ENCODE measurements at regions not wholly inside any gene's neighbourhood (a gene's known extent, or its start where the extent isn't known, plus 50 kb on each side); places are given as distances from the start of the nearest gene placed in this dataset.

- H3K4me3 ChIP-seq (ENCODE audit: low read depth in 2 of 2, low read length in 2 of 2): no peak overlapping the region
- in situ Hi-C loops (cut with HindIII; ENCODE audit: low pct_unique_long_range_greater_than_20kb, low sequenced_read_pairs): no loop called here
- no peak overlapping the region for H3K27ac ChIP-seq (ENCODE audit: low read length)
- DNase-seq (ENCODE audit: low read depth, low spot score) (no peak), ATAC-seq (no peak)
- H3K27me3 ChIP-seq (ENCODE audit: control insufficient read depth, insufficient read depth, low read length): no peaks in the 10 kb centered on the region
- intact Hi-C loops (cut with micrococcal nuclease; ENCODE audit: unreplicated experiment): no loop called here
- no peaks in the 10 kb centered on the region for H3K4me1 ChIP-seq (ENCODE audit: control insufficient read depth, insufficient read depth, low read length)
- H3K36me3 ChIP-seq (ENCODE audit: control insufficient read depth, insufficient read depth, low read length): no peaks in the 10 kb centered on the region
- H3K9me3 ChIP-seq (ENCODE audit: control insufficient read depth, insufficient read depth, low read depth, low read length): no peaks in the 10 kb centered on the region
- CTCF ChIA-PET: no interaction called here
- no TSS peak for BruUV-seq (replicated peaks)
- TF ChIP-seq REST (IDR thresholded peaks at IDR 0.05; ENCODE audit: insufficient read depth in 1 of 2, low read depth in 2 of 2, low read length in 1 of 2) (no peak), TCF7L2 (IDR thresholded peaks at IDR 0.05; ENCODE audit: low read depth, low read length) (no peak), POLR2AphosphoS5 (IDR thresholded peaks at IDR 0.05; ENCODE audit: low read depth, low read length) (no peak), CTCF (IDR thresholded peaks at IDR 0.05) (no peak), SIN3A (IDR thresholded peaks at IDR 0.05; ENCODE audit: borderline replicate concordance, insufficient read depth, low read depth, low read length) (no peak)
- POLR2A ChIA-PET: no interaction called here
Measured at GRCh38 chr6:80404889-80405288, 298.4 kb downstream of the BCKDHB start.

- H3K36me3 ChIP-seq (ENCODE audit: control insufficient read depth, insufficient read depth, low read length): no peaks in the 10 kb centered on the region
- H3K27me3 ChIP-seq (ENCODE audit: control insufficient read depth, insufficient read depth, low read length): no peaks in the 10 kb centered on the region
- CTCF ChIA-PET: no interaction called here
- no peak for DNase-seq (ENCODE audit: low read depth, low spot score)
- intact Hi-C loops (cut with micrococcal nuclease; ENCODE audit: unreplicated experiment) (no loop called here), in situ Hi-C loops (cut with HindIII; ENCODE audit: low pct_unique_long_range_greater_than_20kb, low sequenced_read_pairs) (no loop called here)
- no TSS peak for BruUV-seq (replicated peaks)
- no peak for TF ChIP-seq POLR2AphosphoS5 (IDR thresholded peaks at IDR 0.05; ENCODE audit: low read depth, low read length)
- no peak for TF ChIP-seq CTCF (IDR thresholded peaks at IDR 0.05)
- TF ChIP-seq SIN3A (IDR thresholded peaks at IDR 0.05; ENCODE audit: borderline replicate concordance, insufficient read depth, low read depth, low read length): no peak
- TF ChIP-seq REST (IDR thresholded peaks at IDR 0.05; ENCODE audit: insufficient read depth in 1 of 2, low read depth in 2 of 2, low read length in 1 of 2): no peak
- TF ChIP-seq TCF7L2 (IDR thresholded peaks at IDR 0.05; ENCODE audit: low read depth, low read length): no peak
- POLR2A ChIA-PET: no interaction called here
- H3K9me3 ChIP-seq (ENCODE audit: control insufficient read depth, insufficient read depth, low read depth, low read length): no peaks in the 10 kb centered on the region
- no peak overlapping the region for H3K27ac ChIP-seq (ENCODE audit: low read length)
- H3K4me3 ChIP-seq (ENCODE audit: low read depth in 2 of 2, low read length in 2 of 2): no peak overlapping the region
- no peak for ATAC-seq
- H3K4me1 ChIP-seq (ENCODE audit: control insufficient read depth, insufficient read depth, low read length): no peaks in the 10 kb centered on the region
Measured at GRCh38 chr6:80403365-80403764, 296.9 kb downstream of the BCKDHB start.
